ENCODE measurements at regions not wholly inside any gene's neighbourhood (a gene's known extent, or its start where the extent isn't known, plus 50 kb on each side); places are given as distances from the start of the nearest gene placed in this dataset.

- DNase-seq: no peak
Observed at GRCh38 chr4:3683077-3683743, 83.0 kb upstream of the ADRA2C start.

GRCh38 chr4:3682236-3683076 is 83.7 kb upstream of the ADRA2C start:
- DNase-seq: no peak

GRCh38 chr4:3681191-3681590 is 85.0 kb upstream of the ADRA2C start:
- no peak for DNase-seq

- DNase-seq: no peak
Observed at GRCh38 chr4:3680656-3681055, 85.5 kb upstream of the ADRA2C start.

- no peak for DNase-seq
Observed at GRCh38 chr4:3679851-3680311, 86.3 kb upstream of the ADRA2C start.

- no peak for DNase-seq
Observed at GRCh38 chr4:3679071-3679825, 86.9 kb upstream of the ADRA2C start.

GRCh38 chr4:3677748-3678070 is 88.5 kb upstream of the ADRA2C start:
- peak; percentile 30 for DNase-seq

GRCh38 chr4:3676907-3677747 is 89.1 kb upstream of the ADRA2C start:
- no peak for DNase-seq

- no peak for DNase-seq
Observed at GRCh38 chr4:3676196-3676595, 90.0 kb upstream of the ADRA2C start.

GRCh38 chr4:3675251-3676115 is 90.7 kb upstream of the ADRA2C start:
- DNase-seq: no peak

- DNase-seq: no peak
Observed at GRCh38 chr4:3674479-3674851, 91.7 kb upstream of the ADRA2C start.

- DNase-seq: no peak
Observed at GRCh38 chr4:3673716-3674478, 92.3 kb upstream of the ADRA2C start.

GRCh38 chr4:3673176-3673575 is 93.0 kb upstream of the ADRA2C start:
- DNase-seq: no peak

- DNase-seq: no peak
Observed at GRCh38 chr4:3672465-3672831, 93.7 kb upstream of the ADRA2C start.

GRCh38 chr4:3671571-3672464 is 94.4 kb upstream of the ADRA2C start:
- no peak for DNase-seq

- no peak for DNase-seq
Observed at GRCh38 chr4:3670521-3671519, 95.4 kb upstream of the ADRA2C start.

- no peak for DNase-seq
Observed at GRCh38 chr4:3669553-3669949, 96.6 kb upstream of the ADRA2C start.

- no peak for DNase-seq
Observed at GRCh38 chr4:3668825-3669552, 97.2 kb upstream of the ADRA2C start.

Data from inflammatory macrophage treated with lipopolysaccharide for 4 hours (primary cell).